ENCODE measurements at regions not wholly inside any gene's neighbourhood (a gene's known extent, or its start where the extent isn't known, plus 50 kb on each side); places are given as distances from the start of the nearest gene placed in this dataset.
"Not testable (repeated sequence)": the region's sequence is repeated elsewhere in the genome, so short reads cannot be mapped to it uniquely, and the experiment has no call there.

- H3K36me3 ChIP-seq (ENCODE audit: control insufficient read depth in 2 of 2, insufficient read depth in 2 of 2, low read length in 1 of 2) = no peaks in the 10 kb centered on the region
- no peaks in the 10 kb centered on the region for H3K4me1 ChIP-seq (ENCODE audit: control insufficient read depth in 2 of 2, insufficient read depth in 2 of 2, low read length in 2 of 2)
- no peak overlapping the region for H3K4me3 ChIP-seq (ENCODE audit: low read length in 2 of 2)
- H3K27me3 ChIP-seq (ENCODE audit: control insufficient read depth in 2 of 2, insufficient read depth in 1 of 2, low read length in 1 of 2) = no peaks in the 10 kb centered on the region
- WGBS = 97% methylated on average over 7 of the region's 7 CpGs
- no peaks in the 10 kb centered on the region for H3K9me3 ChIP-seq (ENCODE audit: control insufficient read depth in 2 of 2, insufficient read depth in 1 of 2, low read length in 1 of 2)
- no peak for DNase-seq (ENCODE audit: low read depth in 6 of 9, low spot score in 9 of 9)
- no peak overlapping the region for H3K27ac ChIP-seq (ENCODE audit: low read depth in 1 of 2, low read length in 1 of 2)
Measured at GRCh38 chr3:106473576-106474475, 605.0 kb upstream of the CBLB start.

GRCh38 chr3:106482451-106482850 is 613.6 kb upstream of the CBLB start:
- no peak for DNase-seq (ENCODE audit: low read depth in 6 of 9, low spot score in 9 of 9)
- no peak overlapping the region for H3K27ac ChIP-seq (ENCODE audit: low read depth in 1 of 2, low read length in 1 of 2)
- peaks cover 0 to 8% of the 10 kb centered on the region in 2 donors for H3K9me3 ChIP-seq (ENCODE audit: control insufficient read depth in 2 of 2, insufficient read depth in 1 of 2, low read length in 1 of 2)
- no peaks in the 10 kb centered on the region for H3K27me3 ChIP-seq (ENCODE audit: control insufficient read depth in 2 of 2, insufficient read depth in 1 of 2, low read length in 1 of 2)
- H3K36me3 ChIP-seq (ENCODE audit: control insufficient read depth in 2 of 2, insufficient read depth in 2 of 2, low read length in 1 of 2) = no peaks in the 10 kb centered on the region
- H3K4me1 ChIP-seq (ENCODE audit: control insufficient read depth in 2 of 2, insufficient read depth in 2 of 2, low read length in 2 of 2) = no peaks in the 10 kb centered on the region
- H3K4me3 ChIP-seq (ENCODE audit: low read length in 2 of 2) = no peak overlapping the region
- 94% methylated on average over 5 of the region's 5 CpGs for WGBS

GRCh38 chr3:106485217-106485616 is 616.4 kb upstream of the CBLB start:
- H3K27ac ChIP-seq (ENCODE audit: low read depth in 1 of 2, low read length in 1 of 2) = no peak overlapping the region
- no peak for DNase-seq (ENCODE audit: low read depth in 6 of 9, low spot score in 9 of 9)
- H3K4me3 ChIP-seq (ENCODE audit: low read length in 2 of 2) = no peak overlapping the region
- no peaks in the 10 kb centered on the region for H3K36me3 ChIP-seq (ENCODE audit: control insufficient read depth in 2 of 2, insufficient read depth in 2 of 2, low read length in 1 of 2)
- H3K27me3 ChIP-seq (ENCODE audit: control insufficient read depth in 2 of 2, insufficient read depth in 1 of 2, low read length in 1 of 2) = no peaks in the 10 kb centered on the region
- peaks cover 0 to 5% of the 10 kb centered on the region in 2 donors for H3K9me3 ChIP-seq (ENCODE audit: control insufficient read depth in 2 of 2, insufficient read depth in 1 of 2, low read length in 1 of 2)
- no peaks in the 10 kb centered on the region for H3K4me1 ChIP-seq (ENCODE audit: control insufficient read depth in 2 of 2, insufficient read depth in 2 of 2, low read length in 2 of 2)

- no peaks in the 10 kb centered on the region for H3K27me3 ChIP-seq (ENCODE audit: control insufficient read depth in 2 of 2, insufficient read depth in 1 of 2, low read length in 1 of 2)
- WGBS = 81% methylated on average over 3 of the region's 3 CpGs
- no peak overlapping the region for H3K27ac ChIP-seq (ENCODE audit: low read depth in 1 of 2, low read length in 1 of 2)
- DNase-seq (ENCODE audit: low read depth in 6 of 9, low spot score in 9 of 9) = no peak
- no peaks in the 10 kb centered on the region for H3K4me1 ChIP-seq (ENCODE audit: control insufficient read depth in 2 of 2, insufficient read depth in 2 of 2, low read length in 2 of 2)
- no peak overlapping the region for H3K4me3 ChIP-seq (ENCODE audit: low read length in 2 of 2)
- no peaks in the 10 kb centered on the region for H3K36me3 ChIP-seq (ENCODE audit: control insufficient read depth in 2 of 2, insufficient read depth in 2 of 2, low read length in 1 of 2)
- H3K9me3 ChIP-seq (ENCODE audit: control insufficient read depth in 2 of 2, insufficient read depth in 1 of 2, low read length in 1 of 2) = no peaks in the 10 kb centered on the region
Measured at GRCh38 chr3:106485802-106486201, 617.0 kb upstream of the CBLB start.

GRCh38 chr3:106486945-106487639 is 618.3 kb upstream of the CBLB start:
- DNase-seq (ENCODE audit: low read depth in 6 of 9, low spot score in 9 of 9); H3K27me3 ChIP-seq (ENCODE audit: control insufficient read depth in 2 of 2, insufficient read depth in 1 of 2, low read length in 1 of 2): not testable (repeated sequence)

GRCh38 chr3:106488331-106488730 is 619.5 kb upstream of the CBLB start:
- H3K27me3 ChIP-seq (ENCODE audit: control insufficient read depth in 2 of 2, insufficient read depth in 1 of 2, low read length in 1 of 2) = no peaks in the 10 kb centered on the region
- no peaks in the 10 kb centered on the region for H3K36me3 ChIP-seq (ENCODE audit: control insufficient read depth in 2 of 2, insufficient read depth in 2 of 2, low read length in 1 of 2)
- DNase-seq (ENCODE audit: low read depth in 6 of 9, low spot score in 9 of 9) = no peak
- 96% methylated on average over 6 of the region's 6 CpGs for WGBS
- H3K9me3 ChIP-seq (ENCODE audit: control insufficient read depth in 2 of 2, insufficient read depth in 1 of 2, low read length in 1 of 2) = no peaks in the 10 kb centered on the region
- no peaks in the 10 kb centered on the region for H3K4me1 ChIP-seq (ENCODE audit: control insufficient read depth in 2 of 2, insufficient read depth in 2 of 2, low read length in 2 of 2)
- no peak overlapping the region for H3K4me3 ChIP-seq (ENCODE audit: low read length in 2 of 2)
- no peak overlapping the region for H3K27ac ChIP-seq (ENCODE audit: low read depth in 1 of 2, low read length in 1 of 2)

More at GRCh38 chr3:106486945-106487639, 618.3 kb upstream of the CBLB start:
- not testable (repeated sequence) for H3K27ac ChIP-seq (ENCODE audit: low read depth in 1 of 2, low read length in 1 of 2); H3K4me3 ChIP-seq (ENCODE audit: low read length in 2 of 2); H3K36me3 ChIP-seq (ENCODE audit: control insufficient read depth in 2 of 2, insufficient read depth in 2 of 2, low read length in 1 of 2); H3K9me3 ChIP-seq (ENCODE audit: control insufficient read depth in 2 of 2, insufficient read depth in 1 of 2, low read length in 1 of 2); H3K4me1 ChIP-seq (ENCODE audit: control insufficient read depth in 2 of 2, insufficient read depth in 2 of 2, low read length in 2 of 2)
- 98% methylated on average over 19 of the region's 19 CpGs for WGBS

GRCh38 chr3:106491796-106492195 is 623.0 kb upstream of the CBLB start:
- no peaks in the 10 kb centered on the region for H3K27me3 ChIP-seq (ENCODE audit: control insufficient read depth in 2 of 2, insufficient read depth in 1 of 2, low read length in 1 of 2)
- H3K9me3 ChIP-seq (ENCODE audit: control insufficient read depth in 2 of 2, insufficient read depth in 1 of 2, low read length in 1 of 2) = no peaks in the 10 kb centered on the region
- no peak for DNase-seq (ENCODE audit: low read depth in 6 of 9, low spot score in 9 of 9)
- H3K4me3 ChIP-seq (ENCODE audit: low read length in 2 of 2) = no peak overlapping the region
- H3K27ac ChIP-seq (ENCODE audit: low read depth in 1 of 2, low read length in 1 of 2) = no peak overlapping the region
- H3K4me1 ChIP-seq (ENCODE audit: control insufficient read depth in 2 of 2, insufficient read depth in 2 of 2, low read length in 2 of 2) = no peaks in the 10 kb centered on the region
- H3K36me3 ChIP-seq (ENCODE audit: control insufficient read depth in 2 of 2, insufficient read depth in 2 of 2, low read length in 1 of 2) = no peaks in the 10 kb centered on the region

GRCh38 chr3:106508331-106508893 is 639.6 kb upstream of the CBLB start:
- no peak overlapping the region for H3K4me3 ChIP-seq (ENCODE audit: low read length in 2 of 2)
- H3K4me1 ChIP-seq (ENCODE audit: control insufficient read depth in 2 of 2, insufficient read depth in 2 of 2, low read length in 2 of 2) = no peaks in the 10 kb centered on the region
- H3K27me3 ChIP-seq (ENCODE audit: control insufficient read depth in 2 of 2, insufficient read depth in 1 of 2, low read length in 1 of 2) = no peaks in the 10 kb centered on the region
- H3K9me3 ChIP-seq (ENCODE audit: control insufficient read depth in 2 of 2, insufficient read depth in 1 of 2, low read length in 1 of 2) = no peaks in the 10 kb centered on the region
- H3K36me3 ChIP-seq (ENCODE audit: control insufficient read depth in 2 of 2, insufficient read depth in 2 of 2, low read length in 1 of 2) = no peaks in the 10 kb centered on the region
- H3K27ac ChIP-seq (ENCODE audit: low read depth in 1 of 2, low read length in 1 of 2) = no peak overlapping the region
- no peak for DNase-seq (ENCODE audit: low read depth in 6 of 9, low spot score in 9 of 9)

- no peaks in the 10 kb centered on the region for H3K27me3 ChIP-seq (ENCODE audit: control insufficient read depth in 2 of 2, insufficient read depth in 1 of 2, low read length in 1 of 2)
- H3K27ac ChIP-seq (ENCODE audit: low read depth in 1 of 2, low read length in 1 of 2) = no peak overlapping the region
- H3K36me3 ChIP-seq (ENCODE audit: control insufficient read depth in 2 of 2, insufficient read depth in 2 of 2, low read length in 1 of 2) = no peaks in the 10 kb centered on the region
- H3K4me3 ChIP-seq (ENCODE audit: low read length in 2 of 2) = no peak overlapping the region
- DNase-seq (ENCODE audit: low read depth in 6 of 9, low spot score in 9 of 9) = no peak
- no peaks in the 10 kb centered on the region for H3K4me1 ChIP-seq (ENCODE audit: control insufficient read depth in 2 of 2, insufficient read depth in 2 of 2, low read length in 2 of 2)
- 90% methylated on average over 1 of the region's 1 CpG for WGBS
- H3K9me3 ChIP-seq (ENCODE audit: control insufficient read depth in 2 of 2, insufficient read depth in 1 of 2, low read length in 1 of 2) = no peaks in the 10 kb centered on the region
Measured at GRCh38 chr3:106510206-106510605, 641.4 kb upstream of the CBLB start.
